ENCODE measurements at regions not wholly inside any gene's neighbourhood (a gene's known extent, or its start where the extent isn't known, plus 50 kb on each side); places are given as distances from the start of the nearest gene placed in this dataset.

DNA sequence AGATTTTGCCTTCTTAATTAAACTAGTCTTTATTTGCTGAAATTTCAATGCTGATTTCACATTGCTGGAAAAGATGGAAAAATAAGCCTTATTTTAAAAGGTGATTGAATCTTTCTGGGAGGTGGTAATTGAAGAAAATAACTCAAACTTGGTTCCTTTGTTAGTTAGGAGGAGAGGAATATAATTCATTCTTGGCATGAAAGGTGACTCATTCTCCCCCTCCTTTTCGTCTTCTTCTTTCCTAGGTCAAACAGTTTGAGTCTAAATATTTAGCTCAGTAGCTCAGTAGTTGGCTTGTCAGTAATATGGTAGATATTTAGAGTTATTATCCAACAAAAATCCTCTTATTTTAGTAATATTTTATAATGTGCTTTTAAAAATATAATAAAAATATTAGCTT is 353.9 kb upstream of the MEF2C start:
- peak; percentile 18 for DNase-seq (ENCODE audit: low read depth)

DNA sequence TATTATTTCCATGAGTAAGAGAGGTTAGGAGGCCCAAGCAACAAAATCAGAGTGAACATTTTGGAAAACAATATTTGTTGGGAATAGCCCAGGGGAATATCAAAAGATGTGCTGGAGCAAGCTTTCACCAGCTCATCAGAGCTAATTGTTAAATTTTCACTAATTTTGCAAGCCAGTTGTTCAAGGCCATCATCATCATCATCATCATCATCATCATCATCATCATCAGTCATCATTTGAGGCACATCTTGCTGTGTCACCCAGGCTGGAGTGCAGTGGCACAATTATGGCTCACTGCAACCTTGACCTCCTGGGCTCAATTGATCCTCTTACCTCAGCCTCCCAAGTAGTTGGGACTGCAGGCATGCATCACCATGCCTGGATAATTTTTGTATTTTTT is 350.5 kb upstream of the MEF2C start:
- DNase-seq (ENCODE audit: low read depth) = no peak

DNA sequence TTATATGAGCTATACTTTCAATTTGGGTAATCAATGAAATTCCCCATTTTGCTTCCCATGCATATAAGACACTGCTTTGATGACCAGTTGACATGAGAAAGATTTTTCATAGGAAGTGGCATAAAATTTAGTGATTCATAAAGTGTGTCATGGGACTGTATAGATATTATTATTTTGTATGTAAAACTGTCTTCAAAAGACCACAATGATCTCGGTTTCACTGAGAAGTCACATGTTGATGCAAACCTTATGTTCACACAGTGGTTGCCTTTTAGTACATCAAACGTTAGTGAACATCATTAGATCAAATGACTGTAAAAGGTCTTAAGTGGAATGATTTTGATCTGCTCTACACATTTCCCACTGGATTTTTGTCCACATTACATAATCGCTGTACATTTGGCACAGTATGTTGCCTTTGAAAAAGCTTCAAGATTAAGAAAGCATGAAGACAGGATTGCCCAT is 349.2 kb upstream of the MEF2C start:
- no peak for DNase-seq (ENCODE audit: low read depth)

DNA sequence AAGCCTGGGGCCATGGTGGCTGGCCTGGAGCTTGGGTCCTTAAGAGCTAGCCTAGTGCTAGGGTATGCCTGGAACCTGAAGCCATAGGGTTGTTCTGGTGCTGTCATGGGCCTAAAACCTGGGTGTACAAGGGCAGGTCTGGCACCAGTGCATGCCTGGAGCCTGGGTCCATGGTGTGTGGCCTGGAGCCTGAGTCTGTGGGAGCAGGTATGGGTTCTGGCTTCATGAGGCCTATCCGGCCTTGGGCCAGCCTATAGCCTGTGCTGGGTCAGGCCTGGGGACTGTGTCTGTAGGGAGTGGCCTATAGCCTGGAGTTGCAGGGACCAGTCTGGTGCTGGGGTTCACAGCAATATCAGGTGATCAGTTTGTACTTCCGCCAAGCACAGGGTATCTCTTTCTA is 347.2 kb upstream of the MEF2C start:
- no peak for DNase-seq (ENCODE audit: low read depth)

DNA sequence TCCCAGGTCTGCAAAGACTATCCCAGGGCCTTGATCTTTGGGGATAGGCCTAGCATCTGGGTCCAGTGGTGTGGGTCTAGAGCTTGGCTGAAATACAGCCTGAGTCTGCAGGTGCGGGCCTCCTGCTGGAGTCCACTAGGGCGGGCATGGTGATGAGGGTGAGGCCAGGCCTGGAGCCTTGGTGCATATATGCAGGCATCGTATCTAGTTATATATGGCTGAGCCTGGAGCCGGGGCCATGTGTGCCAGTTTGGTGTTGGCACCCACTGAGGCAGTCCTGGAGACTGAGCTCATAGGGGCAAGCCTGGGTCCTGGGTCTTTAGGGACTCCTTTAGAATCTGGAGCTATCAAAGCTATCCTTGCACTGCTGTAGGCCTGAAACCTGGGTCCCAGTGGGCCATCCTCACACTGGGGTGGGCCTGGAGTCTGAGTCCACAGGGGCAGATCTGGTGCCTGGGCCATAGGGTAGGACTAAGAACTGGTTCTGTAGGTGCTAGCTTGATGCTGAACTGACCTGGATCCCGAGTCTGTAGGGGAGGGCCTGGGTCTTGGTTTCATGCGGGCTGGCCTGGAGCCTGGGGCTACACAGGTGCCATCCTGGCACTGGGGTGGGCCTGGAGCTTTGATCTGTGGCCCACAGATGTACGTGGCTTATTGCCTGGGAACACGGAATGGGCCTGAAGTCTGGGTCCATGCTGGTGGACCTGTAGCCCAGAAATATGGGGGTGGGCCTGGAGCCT is 346.5 kb upstream of the MEF2C start:
- DNase-seq (ENCODE audit: low read depth) = no peak

DNA sequence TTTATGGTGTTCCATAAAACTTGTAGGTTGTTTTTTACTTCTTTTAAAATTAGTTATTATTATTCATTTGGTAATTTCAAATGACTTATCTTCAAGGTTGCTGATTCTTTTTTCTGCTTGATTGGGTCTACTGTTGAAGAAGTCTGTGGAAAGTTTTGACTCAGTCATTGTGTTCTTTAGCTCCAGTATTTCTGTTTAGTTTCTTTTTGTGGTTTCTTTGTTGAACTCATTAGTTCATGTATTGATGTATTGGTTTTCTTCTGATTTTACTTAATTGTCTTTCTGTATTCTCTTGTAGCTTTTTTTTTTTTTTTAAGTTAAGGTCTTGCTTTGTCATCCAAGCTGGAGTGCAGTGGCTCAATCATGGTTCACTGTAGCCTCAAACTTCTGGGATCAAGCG is 345.4 kb upstream of the MEF2C start:
- DNase-seq (ENCODE audit: low read depth) = no peak

DNA sequence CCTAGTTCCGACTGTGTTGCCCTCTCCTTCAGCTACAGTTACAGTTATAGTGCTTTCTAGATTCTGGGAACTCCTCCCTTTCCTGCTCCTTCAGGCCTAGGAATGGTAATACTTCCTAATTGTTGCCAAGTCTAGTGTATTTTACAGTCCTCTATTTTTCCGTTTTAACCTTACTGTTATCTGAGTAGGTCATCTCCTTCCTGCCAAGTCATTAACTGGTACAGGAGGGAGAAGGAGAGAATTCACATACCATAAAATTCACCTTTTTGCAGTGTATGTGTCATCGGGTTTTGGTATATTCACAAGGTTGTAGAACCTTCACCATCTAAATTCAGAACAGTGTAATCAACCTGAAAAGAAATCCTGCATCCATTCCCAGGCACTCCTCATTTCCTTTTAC is 335.4 kb upstream of the MEF2C start:
- DNase-seq (ENCODE audit: low read depth) = no peak

DNA sequence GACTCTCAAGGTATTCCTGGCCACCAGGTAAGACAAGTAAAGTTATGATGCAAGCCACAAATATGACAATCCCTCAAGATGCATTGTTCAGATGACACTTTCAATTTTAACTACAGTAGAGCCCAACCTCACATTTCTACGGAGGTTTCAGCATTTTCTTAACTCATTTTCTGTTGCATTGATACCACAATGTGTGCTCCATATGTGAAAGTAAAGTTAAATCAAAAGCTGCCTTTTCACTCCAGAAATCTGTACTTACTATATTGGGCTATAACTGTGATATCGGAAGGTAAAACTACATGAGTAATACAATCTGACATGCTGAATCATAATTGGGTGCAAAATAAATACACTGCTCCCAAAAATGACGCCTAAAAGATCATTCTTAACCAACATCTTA is 333.6 kb upstream of the MEF2C start:
- no peak for DNase-seq (ENCODE audit: low read depth)

DNA sequence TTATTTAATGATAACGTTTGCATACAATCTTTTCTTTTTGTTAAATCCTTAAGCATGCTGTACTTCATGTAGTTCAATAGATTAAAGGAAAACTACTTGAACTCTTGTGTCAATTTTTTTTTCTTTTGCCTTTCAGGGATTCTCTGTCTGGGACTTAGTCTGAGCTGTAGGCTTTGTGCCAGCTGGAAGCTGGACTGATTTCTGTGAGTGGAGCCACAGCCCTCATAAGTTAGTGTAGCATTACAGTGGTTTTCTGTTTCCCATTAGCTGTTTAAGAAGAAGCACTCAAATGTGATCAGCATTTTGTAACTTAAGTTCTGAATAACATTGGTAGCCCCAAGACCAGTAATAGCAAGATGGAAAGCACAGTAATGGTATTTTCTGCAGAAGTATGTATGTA is 330.6 kb upstream of the MEF2C start:
- DNase-seq (ENCODE audit: low read depth) = no peak

DNA sequence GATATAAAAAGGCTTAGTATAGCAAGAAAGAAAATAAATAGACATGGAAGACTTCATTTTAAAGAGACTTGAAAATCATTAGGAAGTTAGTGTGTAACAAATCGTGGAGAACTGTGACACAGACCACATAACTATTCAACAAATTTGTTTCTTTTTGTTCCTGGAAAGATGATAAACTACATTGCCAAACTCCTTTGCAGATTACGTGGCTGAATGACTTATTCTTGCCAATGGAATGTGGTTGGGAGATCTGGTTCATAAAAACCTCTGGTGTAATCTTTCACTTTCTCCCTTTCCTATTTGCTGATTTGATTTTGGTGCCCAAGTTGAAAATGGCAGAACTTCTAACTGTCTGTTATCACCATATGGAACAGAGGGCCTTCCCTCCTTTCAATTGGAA is 328.9 kb upstream of the MEF2C start:
- DNase-seq (ENCODE audit: low read depth) = peak; percentile 63

DNA sequence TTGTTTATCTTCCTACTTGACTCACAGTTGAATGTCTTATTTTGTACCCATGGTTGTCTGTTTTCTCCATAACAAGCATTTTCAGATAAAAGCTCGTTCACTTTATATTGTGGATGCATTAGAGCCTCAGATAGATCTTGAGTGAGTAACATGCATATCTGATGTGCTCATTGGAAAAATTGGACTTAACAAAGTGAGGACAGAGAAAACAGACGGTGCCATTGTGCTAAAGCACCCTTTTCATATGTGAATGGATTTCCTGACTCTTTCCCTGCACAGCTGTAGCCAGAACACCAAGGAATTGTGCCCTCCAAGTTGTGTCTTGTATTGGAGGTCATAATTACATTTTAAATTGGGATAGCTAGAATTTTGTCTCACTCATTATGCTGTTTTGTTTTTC is 325.8 kb upstream of the MEF2C start:
- no peak for DNase-seq (ENCODE audit: low read depth)

DNA sequence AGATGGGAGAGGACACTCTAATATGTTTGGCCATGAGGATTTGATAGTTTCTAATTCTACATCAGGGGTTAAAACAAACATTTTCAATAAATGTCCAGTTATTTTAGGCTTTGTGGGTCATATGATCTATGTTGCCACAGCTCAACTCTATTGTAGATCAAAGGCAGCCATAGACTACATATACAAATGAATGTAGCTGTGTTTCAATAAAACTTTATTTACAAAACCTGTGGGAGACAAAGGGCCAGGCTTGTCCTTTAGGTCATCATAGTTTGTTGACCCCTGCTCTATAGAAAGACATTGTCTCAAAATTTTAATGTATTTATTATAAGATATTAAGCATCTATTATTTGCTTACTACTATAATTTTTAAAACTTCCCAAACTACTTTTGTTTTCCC is 325.4 kb upstream of the MEF2C start:
- no peak for DNase-seq (ENCODE audit: low read depth)

DNA sequence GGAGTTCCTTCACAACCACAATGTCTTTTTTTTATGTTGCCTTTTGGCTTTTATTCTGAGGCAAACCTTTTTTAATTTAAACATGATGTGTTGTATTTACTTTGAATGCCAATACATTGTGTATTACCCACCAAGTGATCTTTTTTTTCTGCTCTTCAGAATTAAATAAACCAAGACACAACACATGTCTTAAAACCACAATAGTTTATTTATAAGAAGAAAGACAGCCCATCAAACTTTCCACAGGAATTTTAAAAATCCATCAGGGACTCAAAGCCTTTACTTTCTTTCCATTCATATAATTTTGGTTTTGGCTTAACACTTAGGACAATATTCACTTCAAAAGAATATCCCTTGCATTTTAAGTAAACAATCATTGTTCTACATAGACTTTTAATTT is 321.8 kb upstream of the MEF2C start:
- no peak for DNase-seq (ENCODE audit: low read depth)

DNA sequence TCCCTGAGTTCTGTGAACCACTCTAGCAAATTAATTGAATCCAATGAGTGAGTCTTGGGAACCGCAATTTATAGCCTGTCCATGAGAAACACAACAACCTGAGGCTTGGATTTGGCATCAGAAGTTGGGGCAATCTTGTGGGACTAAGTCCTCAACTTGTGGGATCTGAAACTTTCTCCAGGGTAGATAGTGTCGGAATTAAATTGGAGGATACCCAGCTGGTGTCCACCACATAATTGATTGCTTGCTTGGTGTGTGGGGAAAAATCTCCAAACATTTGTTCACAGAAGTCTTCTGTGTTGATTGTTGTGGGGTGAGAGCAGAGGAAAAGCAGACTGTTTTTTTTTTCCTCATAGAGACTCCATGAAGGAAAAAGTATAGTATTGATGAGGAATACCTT is 320.6 kb upstream of the MEF2C start:
- no peak for DNase-seq (ENCODE audit: low read depth)

DNA sequence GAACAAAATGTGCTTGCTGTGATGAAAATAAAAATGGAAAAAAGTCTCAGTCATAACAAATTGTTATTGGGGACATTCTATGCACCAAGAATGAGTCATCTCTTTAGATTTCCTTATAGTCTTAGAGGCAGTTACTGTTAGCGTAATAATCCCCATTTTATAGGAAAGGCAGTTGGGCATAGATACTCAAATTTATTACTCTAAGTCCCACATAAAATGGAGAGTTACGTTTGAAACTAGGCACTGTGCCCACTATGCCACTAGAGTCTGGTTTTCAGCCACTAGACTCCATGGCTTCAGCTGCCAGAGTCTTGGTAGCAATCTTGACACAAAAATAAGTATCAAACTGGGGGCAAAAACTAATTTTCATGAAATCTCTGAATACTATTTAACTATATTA is 317.9 kb upstream of the MEF2C start:
- DNase-seq (ENCODE audit: low read depth) = no peak

DNA sequence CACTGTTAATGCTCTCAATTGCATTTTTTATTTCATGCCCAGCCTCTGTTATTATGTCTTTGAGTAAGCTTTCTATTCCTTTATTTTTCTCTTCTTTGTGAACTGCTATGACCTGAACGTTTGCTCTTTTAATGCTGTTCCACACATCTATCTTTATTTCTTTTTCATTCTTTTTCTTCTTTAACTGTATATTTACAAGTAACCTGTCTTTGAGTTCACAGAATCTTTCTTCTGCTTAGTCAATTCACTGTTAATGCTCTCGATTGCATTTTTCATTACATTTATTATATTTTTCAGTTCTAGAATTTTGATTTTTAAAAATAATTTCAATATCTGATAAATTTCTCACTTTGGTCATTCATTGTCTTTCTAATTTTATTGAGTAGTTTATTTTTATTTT is 316.3 kb upstream of the MEF2C start:
- DNase-seq (ENCODE audit: low read depth) = no peak

DNA sequence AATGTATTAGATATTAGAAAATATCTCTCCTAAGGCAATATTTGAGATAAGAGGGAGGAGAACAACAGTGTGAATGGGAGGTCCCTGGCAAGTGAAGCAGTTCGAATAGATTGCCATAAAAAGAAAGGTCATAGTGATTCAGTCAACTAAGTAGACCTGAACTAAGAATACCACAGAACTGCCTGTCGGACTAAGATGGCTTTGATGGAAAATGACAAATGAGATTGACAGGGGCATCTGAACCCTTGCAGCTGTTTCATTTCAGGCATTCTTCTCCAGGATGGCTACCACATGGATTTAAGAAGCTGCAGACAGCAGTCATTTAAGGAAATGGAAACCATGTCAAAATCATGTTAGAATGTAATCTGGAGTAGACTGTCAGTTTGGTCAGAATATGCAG is 308.4 kb upstream of the MEF2C start:
- DNase-seq (ENCODE audit: low read depth) = no peak

DNA sequence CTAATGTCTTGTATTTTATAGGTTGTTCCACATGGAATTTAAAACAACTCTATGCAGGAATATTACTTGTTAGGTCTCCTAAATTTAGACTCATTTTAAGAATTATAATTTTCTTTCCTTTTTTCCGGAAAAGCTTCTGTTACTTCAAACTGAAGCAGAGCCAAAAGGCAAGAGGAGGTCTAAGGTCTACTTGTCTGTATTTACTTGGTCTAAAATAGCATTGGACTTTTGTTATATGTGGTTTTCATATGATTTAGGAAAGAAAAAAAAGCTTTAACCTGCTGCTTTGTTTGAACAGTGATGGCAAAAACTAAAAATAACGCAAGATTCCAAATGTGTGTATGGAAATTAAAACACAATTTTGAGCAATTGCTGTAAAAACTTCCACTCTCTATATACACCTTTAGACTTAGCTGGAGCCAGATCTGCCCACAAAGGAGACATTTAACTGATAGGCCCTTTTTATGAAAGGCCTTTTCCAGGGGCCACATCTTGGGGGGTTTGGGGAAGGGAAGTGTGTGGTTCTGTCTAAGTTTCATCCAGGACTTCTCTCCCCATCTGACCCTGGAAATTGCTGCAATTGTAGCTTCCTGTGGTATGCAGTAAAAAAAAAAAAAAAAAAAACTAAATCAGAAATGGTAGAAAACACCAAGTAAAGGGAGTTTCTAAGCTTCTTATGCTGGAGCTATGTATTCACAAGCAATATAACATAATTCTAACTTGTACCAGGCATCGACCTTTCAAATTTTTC is 307.7 kb upstream of the MEF2C start:
- DNase-seq (ENCODE audit: low read depth) = no peak

DNA sequence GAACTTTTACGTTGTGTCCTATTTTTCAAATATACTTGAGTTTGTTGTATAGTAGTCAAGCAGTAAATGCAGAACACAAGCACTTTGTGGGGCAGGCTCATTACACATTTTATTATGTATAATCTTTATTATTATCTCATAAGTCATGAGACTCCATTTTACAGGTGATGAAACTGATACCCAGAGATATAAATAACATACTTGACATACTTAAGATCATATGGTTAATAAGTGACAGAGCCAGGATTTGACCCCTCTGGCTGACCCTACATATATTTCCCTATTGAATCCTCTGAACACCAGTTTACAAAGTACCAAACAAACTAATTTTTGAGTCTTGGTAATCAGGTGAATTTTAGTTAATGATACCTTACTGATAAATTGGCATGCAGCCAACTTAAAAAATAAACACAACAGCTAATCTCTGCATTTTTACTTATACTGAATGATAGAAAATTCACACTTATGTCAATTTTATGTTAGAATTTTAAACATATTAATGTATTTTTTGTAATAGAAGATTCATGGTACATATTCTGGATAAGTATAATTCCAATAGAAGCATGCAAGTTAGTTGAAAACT is 305.0 kb upstream of the MEF2C start:
- DNase-seq (ENCODE audit: low read depth) = no peak

DNA sequence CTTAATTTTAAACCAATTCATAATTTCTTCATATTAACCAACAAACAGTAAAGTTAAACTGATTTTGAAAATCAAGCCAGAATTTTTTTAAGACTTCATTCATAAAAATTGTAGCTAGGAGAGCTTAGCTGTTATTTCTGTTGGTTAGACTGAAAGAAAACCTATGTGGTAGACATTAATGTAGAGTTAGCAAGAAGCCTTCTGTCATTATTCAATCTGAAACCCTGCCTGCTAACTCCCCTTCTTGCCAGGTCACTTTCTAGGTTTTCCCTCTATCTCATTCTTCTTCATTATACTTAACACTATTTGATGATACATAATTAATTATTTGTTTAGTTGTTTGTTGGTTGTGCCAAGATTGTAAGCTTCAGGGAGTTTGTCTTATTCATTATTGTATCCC is 304.3 kb upstream of the MEF2C start:
- DNase-seq (ENCODE audit: low read depth) = no peak

DNA sequence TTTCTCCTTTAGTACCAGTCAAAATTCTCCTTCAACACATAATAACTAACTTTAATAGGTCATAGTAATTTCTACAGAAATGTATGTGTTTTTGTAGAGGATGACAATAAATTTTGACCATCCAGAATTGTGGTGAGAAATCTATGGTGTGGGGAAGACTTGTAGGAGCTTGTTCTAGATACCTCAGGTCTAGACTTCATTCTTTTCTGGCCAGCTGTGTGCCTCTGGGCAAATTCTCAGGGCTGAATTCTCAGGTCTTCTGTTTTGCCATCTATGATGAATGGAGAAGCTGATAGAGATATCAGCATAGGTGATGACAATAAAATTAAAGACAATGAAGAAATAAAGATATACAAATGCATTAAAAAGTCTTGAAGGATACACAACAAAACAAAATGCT is 298.6 kb upstream of the MEF2C start:
- no peak for DNase-seq (ENCODE audit: low read depth)

DNA sequence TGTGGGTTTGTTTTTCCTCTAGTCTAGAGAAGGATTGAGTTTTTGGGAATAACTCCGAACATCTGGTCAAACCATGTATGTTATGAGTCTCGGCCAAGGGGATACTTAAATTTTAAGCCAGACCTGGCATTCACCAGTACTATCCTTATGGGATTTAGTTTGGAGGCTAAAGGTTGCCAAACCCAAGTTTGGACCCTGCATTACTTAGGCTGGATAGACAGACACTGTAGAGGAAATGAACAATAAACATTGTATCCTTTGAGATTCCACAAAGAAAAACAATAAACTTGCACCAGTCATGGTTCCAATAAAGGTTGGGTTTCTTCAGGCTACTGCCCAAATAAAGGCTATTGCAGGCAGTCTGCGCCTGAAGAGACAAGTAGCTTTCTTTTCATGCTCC is 296.7 kb upstream of the MEF2C start:
- no peak for DNase-seq (ENCODE audit: low read depth)

DNA sequence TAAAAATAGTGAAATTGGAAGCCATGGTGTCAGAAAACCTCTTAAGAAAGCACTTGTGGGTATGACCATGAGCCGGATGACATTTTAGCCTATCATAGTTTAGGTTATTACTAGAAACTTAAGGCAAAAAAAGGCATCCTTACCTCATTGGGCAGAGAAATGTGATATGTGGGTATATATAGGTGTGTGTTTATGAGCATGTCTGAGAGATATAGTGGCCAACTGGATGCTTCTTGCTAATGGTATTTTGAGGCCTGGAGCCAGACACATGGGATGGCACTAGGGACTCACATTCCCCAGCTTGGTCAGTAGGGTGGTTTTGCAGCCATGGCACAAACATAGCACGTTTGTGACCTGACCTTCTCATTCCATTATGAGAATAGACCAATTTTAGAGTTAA is 295.6 kb upstream of the MEF2C start:
- no peak for DNase-seq (ENCODE audit: low read depth)

Data from HT1080 (cell line).